Parathyroid adenoma (tissue), 2 donors: ENCODE measurements at regions not wholly inside any gene's neighbourhood (a gene's known extent, or its start where the extent isn't known, plus 50 kb on each side); places are given as distances from the start of the nearest gene placed in this dataset.

Experiments used
- H2AFZ ChIP-seq: fragments of 300-600 bp; sonication (generic); one replicate; pipeline ENCODE4 v1.7.0; 2017; ENCODE audit warnings: antibody characterized with exemption, mild to moderate bottlenecking
- H3K27ac ChIP-seq: fragments of 300-600 bp; sonication (generic); one replicate; pipeline ENCODE4 v1.7.0; 2017
- H3K27me3 ChIP-seq: fragments of 300-600 bp; sonication (generic); one replicate; pipeline ENCODE4 v1.7.0; 2017; ENCODE audit warnings: low read length; ENCODE audit not compliant: control insufficient read depth, insufficient read depth
- H3K36me3 ChIP-seq: fragments of 300-600 bp; sonication (generic); one replicate; pipeline ENCODE4 v1.7.0; 2017; ENCODE audit warnings: low read length; ENCODE audit not compliant: control insufficient read depth, insufficient read depth
- H3K4me1 ChIP-seq: fragments of 300-600 bp; sonication (generic); one replicate; pipeline ENCODE4 v1.7.0; 2017; ENCODE audit warnings: control low read depth
- H3K4me2 ChIP-seq: fragments of 300-600 bp; sonication (generic); one replicate; pipeline ENCODE4 v1.7.0; 2017; ENCODE audit warnings: low read length
- H3K4me3 ChIP-seq: fragments of 300-600 bp; sonication (generic); one replicate; pipeline ENCODE4 v1.7.0; 2017; ENCODE audit warnings: low read depth, low read length
- H3K79me2 ChIP-seq: fragments of 300-600 bp; sonication (generic); one replicate; pipeline ENCODE4 v1.7.0; 2017; ENCODE audit warnings: control low read depth
- H3K9ac ChIP-seq: fragments of 300-600 bp; sonication (generic); one replicate; pipeline ENCODE4 v1.7.0; 2017; ENCODE audit warnings: mild to moderate bottlenecking
- H3K9me3 ChIP-seq: fragments of 300-600 bp; sonication (generic); one replicate; pipeline ENCODE4 v1.7.0; 2017; ENCODE audit warnings: low read length; ENCODE audit not compliant: control insufficient read depth
- TF ChIP-seq, protein P1 (sequence below): fragments of 300-600 bp; sonication (generic); IDR thresholded peaks from one replicate; pipeline ENCODE4 v1.7.0; 2017; ENCODE audit warnings: antibody characterized with exemption, mild to moderate bottlenecking
- donor health status: primary hyperparathyroidism.

- Histone ChIP-seq H3K4me3 (no peak overlapping the region), H3K36me3 (no peaks in the 10 kb centered on the region), H3K79me2 (no peaks in the 10 kb centered on the region), H3K4me2 (no peak overlapping the region), H3K9ac (no peak overlapping the region), H2AFZ (no peak overlapping the region), H3K9me3 (no peaks in the 10 kb centered on the region), H3K27ac (no peak overlapping the region), H3K4me1 (no peaks in the 10 kb centered on the region), H3K27me3 (no peaks in the 10 kb centered on the region)
- TF ChIP-seq, protein P1, sequence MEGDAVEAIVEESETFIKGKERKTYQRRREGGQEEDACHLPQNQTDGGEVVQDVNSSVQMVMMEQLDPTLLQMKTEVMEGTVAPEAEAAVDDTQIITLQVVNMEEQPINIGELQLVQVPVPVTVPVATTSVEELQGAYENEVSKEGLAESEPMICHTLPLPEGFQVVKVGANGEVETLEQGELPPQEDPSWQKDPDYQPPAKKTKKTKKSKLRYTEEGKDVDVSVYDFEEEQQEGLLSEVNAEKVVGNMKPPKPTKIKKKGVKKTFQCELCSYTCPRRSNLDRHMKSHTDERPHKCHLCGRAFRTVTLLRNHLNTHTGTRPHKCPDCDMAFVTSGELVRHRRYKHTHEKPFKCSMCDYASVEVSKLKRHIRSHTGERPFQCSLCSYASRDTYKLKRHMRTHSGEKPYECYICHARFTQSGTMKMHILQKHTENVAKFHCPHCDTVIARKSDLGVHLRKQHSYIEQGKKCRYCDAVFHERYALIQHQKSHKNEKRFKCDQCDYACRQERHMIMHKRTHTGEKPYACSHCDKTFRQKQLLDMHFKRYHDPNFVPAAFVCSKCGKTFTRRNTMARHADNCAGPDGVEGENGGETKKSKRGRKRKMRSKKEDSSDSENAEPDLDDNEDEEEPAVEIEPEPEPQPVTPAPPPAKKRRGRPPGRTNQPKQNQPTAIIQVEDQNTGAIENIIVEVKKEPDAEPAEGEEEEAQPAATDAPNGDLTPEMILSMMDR = no peak
Observed at GRCh38 chr3:25056803-25057351, 371.2 kb upstream of the RARB start.

DNA sequence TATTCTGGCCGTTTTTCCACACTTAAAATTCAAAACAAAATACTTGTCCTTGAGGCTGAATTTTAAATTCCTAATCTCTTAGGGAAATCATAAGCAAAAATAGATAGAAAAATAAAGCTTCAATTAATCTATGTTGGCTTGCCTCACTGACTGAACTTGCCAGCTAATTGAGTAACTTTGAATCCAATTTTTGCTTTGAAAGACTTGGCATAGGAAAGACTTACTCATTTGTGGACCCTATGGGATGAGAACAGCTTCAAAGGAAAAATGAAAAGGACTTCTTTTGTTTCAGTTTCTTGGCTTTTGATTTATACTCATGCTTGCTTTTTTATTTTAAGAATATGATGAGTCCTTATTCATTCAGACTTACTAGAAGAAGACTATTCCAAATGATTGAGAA, 370.7 kb upstream of the RARB start:
- TF ChIP-seq, protein P1 = no peak
- H3K36me3 ChIP-seq = no peaks in the 10 kb centered on the region
- H3K4me3 ChIP-seq = no peak overlapping the region
- H3K4me2 ChIP-seq = no peak overlapping the region
- no peak overlapping the region for H3K9ac ChIP-seq
- H3K4me1 ChIP-seq = no peaks in the 10 kb centered on the region
- H3K27ac ChIP-seq = no peak overlapping the region
- H2AFZ ChIP-seq = no peak overlapping the region
- H3K79me2 ChIP-seq = no peaks in the 10 kb centered on the region
- no peaks in the 10 kb centered on the region for H3K9me3 ChIP-seq
- no peaks in the 10 kb centered on the region for H3K27me3 ChIP-seq

GRCh38 chr3:25064681-25065080, 363.4 kb upstream of the RARB start:
- Histone ChIP-seq H3K4me2 (no peak overlapping the region), H3K9me3 (no peaks in the 10 kb centered on the region), H3K79me2 (no peaks in the 10 kb centered on the region), H3K4me1 (no peaks in the 10 kb centered on the region), H3K4me3 (no peak overlapping the region), H2AFZ (no peak overlapping the region), H3K27ac (no peak overlapping the region), H3K36me3 (no peaks in the 10 kb centered on the region), H3K27me3 (no peaks in the 10 kb centered on the region), H3K9ac (no peak overlapping the region)
- TF ChIP-seq, protein P1 = no peak

DNA sequence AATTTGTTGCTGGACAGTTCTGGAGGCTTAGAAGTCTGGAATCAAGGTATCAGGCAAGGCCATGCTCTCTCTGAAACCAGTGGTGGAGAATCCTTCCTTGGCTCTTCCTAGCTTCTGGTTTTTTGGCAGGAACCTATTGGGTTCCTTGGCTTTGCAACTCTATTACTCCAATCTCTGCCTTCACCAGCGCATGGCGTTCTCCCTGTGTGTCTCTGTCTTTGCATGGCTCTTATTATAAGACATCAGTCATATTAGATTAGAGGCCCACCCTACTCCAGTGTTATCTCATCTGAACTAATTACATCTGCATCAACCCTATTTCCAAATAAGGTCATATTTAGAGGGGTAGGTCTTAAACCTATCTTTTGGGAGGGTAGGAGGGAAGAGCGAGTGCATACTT, 358.1 kb upstream of the RARB start:
- Histone ChIP-seq H3K4me3 (no peak overlapping the region), H2AFZ (no peak overlapping the region), H3K9me3 (no peaks in the 10 kb centered on the region), H3K9ac (no peak overlapping the region), H3K27me3 (peaks cover under 1% of the 10 kb centered on the region), H3K36me3 (no peaks in the 10 kb centered on the region), H3K27ac (no peak overlapping the region), H3K79me2 (no peaks in the 10 kb centered on the region), H3K4me2 (no peak overlapping the region), H3K4me1 (no peaks in the 10 kb centered on the region)
- TF ChIP-seq, protein P1 = no peak

DNA sequence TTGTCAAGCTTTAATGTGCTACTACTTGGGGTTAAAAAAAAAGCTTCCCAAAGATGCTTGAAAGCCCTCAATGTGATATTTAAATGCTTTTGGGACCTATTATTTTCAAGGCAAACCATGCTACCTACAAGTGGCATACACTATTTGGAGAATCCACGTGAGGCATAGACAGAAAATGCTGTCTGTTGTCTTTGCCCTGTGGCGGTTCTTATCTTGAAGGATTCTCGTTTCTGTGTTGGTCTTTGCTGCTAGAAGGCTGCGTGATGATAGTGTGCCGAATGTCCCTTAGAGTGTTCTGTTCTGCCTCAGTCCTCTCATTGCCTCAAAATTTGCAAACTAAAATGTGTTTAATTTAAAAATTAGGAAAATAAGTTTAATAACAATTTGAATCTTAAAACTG, 356.2 kb upstream of the RARB start:
- Histone ChIP-seq H3K27ac (no peak overlapping the region), H3K27me3 (peaks cover 3% of the 10 kb centered on the region), H3K4me3 (no peak overlapping the region), H3K9ac (no peak overlapping the region), H3K4me2 (no peak overlapping the region), H2AFZ (no peak overlapping the region), H3K36me3 (no peaks in the 10 kb centered on the region), H3K79me2 (no peaks in the 10 kb centered on the region), H3K9me3 (no peaks in the 10 kb centered on the region), H3K4me1 (no peaks in the 10 kb centered on the region)
- TF ChIP-seq, protein P1 = no peak
